ENCODE measurements at regions not wholly inside any gene's neighbourhood (a gene's known extent, or its start where the extent isn't known, plus 50 kb on each side); places are given as distances from the start of the nearest gene placed in this dataset.

DNA sequence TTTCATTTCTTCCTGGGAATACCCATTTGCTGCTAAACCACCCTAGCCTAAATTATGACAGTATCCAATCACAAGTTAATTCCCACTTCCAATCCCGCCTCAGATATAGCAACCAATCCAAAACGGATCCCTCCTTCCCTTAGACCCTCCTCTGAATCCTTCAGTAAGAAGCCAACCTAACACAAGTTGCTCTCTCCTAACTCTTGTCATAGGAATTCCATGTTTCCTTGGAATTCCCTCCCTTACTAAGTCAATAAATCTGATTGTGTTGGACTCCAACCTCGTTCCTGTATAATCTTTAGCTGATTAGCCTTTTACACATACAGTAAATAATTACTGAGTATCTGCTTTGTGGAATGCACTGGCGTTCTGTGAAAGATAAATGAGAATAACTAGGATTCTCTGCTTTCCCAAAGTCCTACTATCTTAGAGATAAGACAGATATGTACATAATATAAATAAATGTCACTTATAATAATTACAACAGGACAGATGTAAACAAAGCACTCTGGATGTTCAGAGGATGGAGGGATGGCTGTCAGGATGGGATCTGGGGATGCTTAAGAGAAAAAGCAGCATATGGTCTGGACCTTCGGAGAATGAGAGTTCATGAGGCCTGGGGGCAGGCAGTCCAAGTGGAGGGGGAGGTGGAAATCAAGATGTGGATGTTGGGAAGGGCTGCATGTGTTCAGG is 185.8 kb upstream of the SOX5 start:
- ChIA-PET CTCF (no interaction called here), POLR2A (ENCODE audit: low non-redundant PET) (no interaction called here)
- no peak overlapping the region for H3K27ac ChIP-seq
- TF ChIP-seq, protein P1, sequence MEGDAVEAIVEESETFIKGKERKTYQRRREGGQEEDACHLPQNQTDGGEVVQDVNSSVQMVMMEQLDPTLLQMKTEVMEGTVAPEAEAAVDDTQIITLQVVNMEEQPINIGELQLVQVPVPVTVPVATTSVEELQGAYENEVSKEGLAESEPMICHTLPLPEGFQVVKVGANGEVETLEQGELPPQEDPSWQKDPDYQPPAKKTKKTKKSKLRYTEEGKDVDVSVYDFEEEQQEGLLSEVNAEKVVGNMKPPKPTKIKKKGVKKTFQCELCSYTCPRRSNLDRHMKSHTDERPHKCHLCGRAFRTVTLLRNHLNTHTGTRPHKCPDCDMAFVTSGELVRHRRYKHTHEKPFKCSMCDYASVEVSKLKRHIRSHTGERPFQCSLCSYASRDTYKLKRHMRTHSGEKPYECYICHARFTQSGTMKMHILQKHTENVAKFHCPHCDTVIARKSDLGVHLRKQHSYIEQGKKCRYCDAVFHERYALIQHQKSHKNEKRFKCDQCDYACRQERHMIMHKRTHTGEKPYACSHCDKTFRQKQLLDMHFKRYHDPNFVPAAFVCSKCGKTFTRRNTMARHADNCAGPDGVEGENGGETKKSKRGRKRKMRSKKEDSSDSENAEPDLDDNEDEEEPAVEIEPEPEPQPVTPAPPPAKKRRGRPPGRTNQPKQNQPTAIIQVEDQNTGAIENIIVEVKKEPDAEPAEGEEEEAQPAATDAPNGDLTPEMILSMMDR (conservative IDR thresholded peaks at IDR 0.05; ENCODE audit: low read depth) = no peak
- no peak for DNase-seq (ENCODE audit: low spot score)

DNA sequence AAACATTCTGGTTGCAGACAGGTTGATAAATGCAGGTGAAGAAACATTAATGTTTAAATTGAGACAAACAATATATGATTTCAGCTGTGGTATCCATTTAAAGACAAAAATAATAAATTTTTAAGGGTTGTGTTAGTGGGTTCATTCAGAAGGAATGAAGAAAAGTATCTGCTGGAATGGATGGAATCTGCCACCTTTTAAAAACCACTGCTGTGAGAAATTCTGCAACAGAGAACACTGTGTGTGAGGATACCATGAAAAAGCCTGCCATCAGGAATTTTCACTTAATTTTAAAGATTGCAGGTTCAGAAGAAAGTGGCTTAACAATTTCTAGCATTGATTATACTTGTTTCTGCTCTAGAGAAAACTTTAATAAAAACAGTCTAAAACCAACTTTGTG is 184.6 kb upstream of the SOX5 start:
- H3K27ac ChIP-seq = no peak overlapping the region

DNA sequence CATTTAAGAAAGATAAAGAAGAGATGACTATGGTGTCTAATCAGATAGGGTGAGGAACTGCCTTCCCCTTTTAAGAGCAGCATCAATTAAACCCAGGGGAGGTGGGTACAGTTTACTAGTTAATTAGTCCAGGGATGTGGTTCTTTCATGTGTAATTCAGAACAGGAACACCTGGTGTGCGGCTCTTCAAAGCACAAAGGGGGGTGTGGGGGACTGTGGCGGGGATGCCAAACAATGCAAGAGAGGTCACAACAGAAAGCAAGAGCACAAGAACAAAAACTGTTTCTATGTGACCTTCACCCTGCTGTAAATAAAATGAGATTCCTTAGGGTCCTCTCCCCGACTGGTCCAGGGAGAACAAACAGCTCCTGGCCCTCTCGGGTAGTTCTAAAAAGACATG is 183.9 kb upstream of the SOX5 start:
- ChIA-PET CTCF (no interaction called here), POLR2A (ENCODE audit: low non-redundant PET) (no interaction called here)
- TF ChIP-seq, protein P1 (conservative IDR thresholded peaks at IDR 0.05; ENCODE audit: low read depth) = no peak
- no peak overlapping the region for H3K27ac ChIP-seq
- DNase-seq (ENCODE audit: low spot score) = no peak

More for the DNA sequence above, 184.6 kb upstream of the SOX5 start:
- POLR2A ChIA-PET (ENCODE audit: low non-redundant PET) = no interaction called here
- DNase-seq (ENCODE audit: low spot score) = no peak
- CTCF ChIA-PET = no interaction called here
- TF ChIP-seq, protein P1 (conservative IDR thresholded peaks at IDR 0.05; ENCODE audit: low read depth) = no peak

DNA sequence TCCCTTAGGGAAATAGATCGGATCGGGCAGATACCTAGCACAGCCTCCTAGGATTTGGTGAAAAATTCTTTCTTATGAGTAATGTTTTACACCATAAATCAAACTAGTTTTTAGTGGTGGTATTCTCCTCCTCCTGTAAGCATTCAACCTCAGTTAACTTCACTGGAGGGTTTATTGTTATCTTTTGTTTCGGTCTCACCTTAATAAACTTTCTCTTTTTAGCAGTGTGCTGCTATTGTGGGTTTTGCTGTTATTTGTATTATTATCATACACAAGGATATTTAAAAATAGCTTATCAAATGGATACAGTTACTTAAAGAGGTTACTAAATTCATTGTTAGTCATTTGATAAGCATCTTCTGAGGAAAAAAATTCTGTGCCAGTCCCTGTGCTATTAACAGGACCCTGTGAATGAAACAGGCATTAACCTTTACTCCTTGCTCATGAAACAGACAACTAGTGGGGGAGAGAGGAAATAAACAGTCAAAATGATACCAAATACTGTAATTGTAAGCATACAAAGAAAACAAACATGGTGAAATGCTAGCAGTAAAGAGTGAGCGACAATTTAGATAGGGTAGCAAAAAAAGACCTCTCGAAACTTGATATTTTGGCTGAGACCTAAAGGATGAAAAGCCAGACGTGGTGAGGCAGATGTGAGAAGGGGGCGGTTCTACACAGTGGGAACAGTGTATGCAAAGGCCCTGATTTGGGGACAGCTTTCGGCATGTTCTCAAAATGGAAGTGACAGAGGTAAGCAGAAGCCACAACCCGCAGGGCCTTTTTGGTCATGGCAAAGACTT is 178.7 kb upstream of the SOX5 start:
- TF ChIP-seq, protein P1 (conservative IDR thresholded peaks at IDR 0.05; ENCODE audit: low read depth) = no peak
- no peak overlapping the region for H3K27ac ChIP-seq
- ChIA-PET CTCF (interaction anchor here (0.5 to 0.6 kb wide), 2 partner anchors 14 to 50 kb away, joined by 3 read pairs; no protein-coding TSS in a partner anchor), POLR2A (ENCODE audit: low non-redundant PET) (no interaction called here)
- no peak for DNase-seq (ENCODE audit: low spot score)

DNA sequence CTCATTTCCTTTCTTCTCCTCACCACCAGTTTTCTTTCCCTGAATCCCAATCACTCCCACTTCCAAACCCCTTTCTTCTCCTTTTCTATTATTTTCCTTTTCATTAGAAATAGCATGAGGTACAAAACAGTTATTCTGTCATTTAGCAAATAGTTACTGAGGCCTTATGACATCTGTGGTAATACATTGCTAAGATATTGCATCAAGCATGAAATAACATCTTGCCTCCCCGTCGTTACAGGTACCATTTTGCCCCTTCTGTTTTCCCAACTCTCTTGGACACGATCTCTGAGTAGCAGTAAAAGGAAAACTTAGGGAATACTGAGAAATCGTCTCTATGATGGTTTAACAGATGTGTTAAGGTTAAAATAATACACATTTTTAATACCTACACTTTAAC is 175.8 kb upstream of the SOX5 start:
- TF ChIP-seq, protein P1 (conservative IDR thresholded peaks at IDR 0.05; ENCODE audit: low read depth) = no peak
- ChIA-PET POLR2A (ENCODE audit: low non-redundant PET) (no interaction called here), CTCF (no interaction called here)
- DNase-seq (ENCODE audit: low spot score) = no peak
- H3K27ac ChIP-seq = no peak overlapping the region

DNA sequence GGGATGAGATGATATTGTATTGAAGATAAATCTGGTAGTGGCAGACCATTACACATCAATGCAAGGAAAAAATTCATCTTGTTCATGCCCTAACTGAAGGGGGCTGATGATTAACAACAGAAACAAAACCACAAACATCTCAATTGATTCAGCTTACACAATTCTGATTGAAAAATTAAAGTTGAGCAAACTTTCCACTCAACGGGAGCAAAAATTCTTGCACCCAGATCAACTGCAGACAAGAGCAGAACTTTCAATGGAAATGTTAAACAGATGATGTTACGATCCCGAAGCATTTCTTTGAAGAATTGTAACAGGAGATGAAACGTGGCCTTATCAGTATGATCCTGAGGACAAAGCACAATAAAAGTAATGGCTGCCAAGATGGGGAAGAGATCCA is 172.4 kb upstream of the SOX5 start:
- ChIA-PET POLR2A (ENCODE audit: low non-redundant PET) (no interaction called here), CTCF (no interaction called here)
- TF ChIP-seq, protein P1 (conservative IDR thresholded peaks at IDR 0.05; ENCODE audit: low read depth) = no peak
- DNase-seq (ENCODE audit: low spot score) = no peak
- no peak overlapping the region for H3K27ac ChIP-seq
